ENCODE measurements at regions not wholly inside any gene's neighbourhood (a gene's known extent, or its start where the extent isn't known, plus 50 kb on each side); places are given as distances from the start of the nearest gene placed in this dataset.

DNA sequence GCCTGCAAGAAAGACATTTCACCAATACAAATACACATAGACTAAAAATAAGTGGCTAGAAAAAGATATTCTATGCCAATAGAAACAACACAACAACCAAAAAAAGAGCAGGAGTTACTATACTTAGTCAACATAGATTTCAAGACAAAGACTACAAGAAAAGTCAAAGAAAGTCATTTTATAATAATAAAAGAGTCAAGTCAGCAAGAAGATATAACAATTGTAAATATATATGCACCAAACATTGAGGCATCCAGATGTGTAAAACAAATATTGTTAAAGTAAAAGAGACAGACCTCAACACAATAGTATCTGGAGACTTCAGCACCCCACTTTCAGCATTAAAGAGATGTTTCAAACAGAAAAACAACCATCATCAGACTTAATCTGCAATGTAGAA lies 104.6 kb downstream of the AMY1C start:
- no peak for DNase-seq

DNA sequence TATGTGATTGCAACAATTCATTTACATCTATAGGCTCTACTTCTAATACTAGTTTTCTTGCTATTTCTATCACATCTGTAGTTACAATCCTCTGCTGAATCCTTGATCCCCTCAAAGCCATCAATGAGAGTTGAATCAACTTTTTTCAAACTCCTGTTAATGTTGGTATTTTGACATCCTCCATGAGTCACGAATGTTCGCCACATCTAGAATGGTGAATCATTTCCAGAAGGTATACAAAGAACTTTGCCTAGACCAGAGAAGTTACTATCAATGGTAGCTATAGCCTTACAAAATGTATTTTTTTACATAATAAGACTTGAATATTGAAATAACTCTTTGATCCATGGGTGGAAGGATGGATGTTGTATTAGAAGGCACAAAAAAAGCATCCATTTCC lies 110.0 kb downstream of the AMY1C start:
- DNase-seq, result no peak

DNA sequence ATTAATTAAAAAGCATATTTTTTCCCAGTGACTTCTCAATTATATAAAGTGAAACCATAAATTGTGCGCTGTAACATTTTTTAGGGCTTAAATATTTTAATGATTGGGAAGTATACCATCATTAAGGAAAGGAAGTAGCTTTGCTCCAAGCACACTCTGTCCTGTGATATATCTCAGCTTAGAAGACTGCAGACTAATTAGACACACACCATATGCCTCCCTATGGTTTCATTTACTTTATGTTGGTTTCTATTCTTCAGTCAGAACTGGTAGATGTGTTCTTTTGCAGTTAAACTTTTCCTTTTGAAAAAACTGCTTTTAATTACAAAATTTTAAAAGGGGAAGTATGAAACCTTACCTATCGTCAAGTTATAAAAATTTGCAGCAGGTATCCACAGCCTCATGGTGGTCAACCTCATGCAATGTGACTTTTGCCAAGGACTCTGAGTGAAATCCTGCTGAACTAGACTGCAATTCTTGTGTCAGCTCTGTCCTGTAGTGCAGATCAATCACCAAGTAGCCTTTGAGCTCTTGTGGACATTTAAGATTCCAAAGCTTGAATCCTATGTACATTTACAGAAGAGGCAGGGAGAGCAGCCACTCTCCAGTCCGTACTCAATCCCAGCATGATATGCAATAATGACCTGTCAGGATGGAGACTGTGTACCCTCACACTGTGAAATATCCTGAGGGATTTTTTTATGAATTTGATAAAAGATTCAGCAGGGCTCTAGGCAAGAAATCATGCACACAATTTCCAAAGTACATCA lies 149.1 kb downstream of the AMY1C start:
- DNase-seq, result no peak

GRCh38 chr1:103900005-103900404 lies 150.3 kb downstream of the AMY1C start:
- no peak for DNase-seq

- no peak for DNase-seq
These were observed 151.4 kb downstream of the AMY1C start for GRCh38 chr1:103901072-103901471.

- DNase-seq, result no peak
These were observed 155.7 kb downstream of the AMY1C start for GRCh38 chr1:103905363-103905762.

GRCh38 chr1:103911450-103911849 lies 161.8 kb downstream of the AMY1C start:
- no peak for DNase-seq

DNA sequence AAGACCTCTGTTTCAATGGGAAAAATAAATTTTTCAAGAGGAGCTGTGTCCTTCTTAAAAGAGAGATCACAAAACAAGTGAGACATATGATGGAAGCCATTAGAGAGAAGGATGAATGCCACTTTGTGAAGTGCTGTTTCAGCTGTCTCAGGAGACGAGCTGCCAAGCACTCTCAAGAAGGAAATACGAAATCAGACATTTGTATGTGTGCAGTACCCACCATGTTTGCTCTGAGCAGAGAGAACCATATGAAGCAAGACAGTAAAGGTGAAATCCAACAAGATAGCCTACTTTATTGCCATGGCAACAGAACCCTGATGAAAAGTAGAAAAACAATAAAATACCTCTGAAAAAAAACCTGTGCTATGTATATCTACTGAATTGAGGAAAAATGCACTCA lies 168.1 kb downstream of the AMY1C start:
- DNase-seq, result no peak

DNA sequence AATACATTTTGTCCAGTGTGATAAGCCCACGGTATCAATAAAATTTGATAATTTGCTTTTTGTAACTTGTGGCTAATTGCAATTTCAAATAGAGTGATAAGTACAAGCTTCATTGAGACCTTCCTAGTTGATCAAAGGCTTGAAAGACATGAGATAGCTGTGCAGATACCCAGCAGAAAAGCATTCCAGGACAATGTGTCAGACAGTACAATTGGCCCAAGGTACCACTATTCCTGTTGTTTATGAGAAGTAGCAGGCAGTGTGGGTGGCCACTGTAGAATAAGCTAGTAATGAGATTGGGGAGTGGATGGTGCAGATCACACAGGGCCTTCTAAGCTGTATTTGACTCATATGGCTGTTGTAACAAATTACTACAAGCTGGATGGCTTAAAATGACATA lies 182.2 kb downstream of the AMY1C start:
- no peak for DNase-seq

DNA sequence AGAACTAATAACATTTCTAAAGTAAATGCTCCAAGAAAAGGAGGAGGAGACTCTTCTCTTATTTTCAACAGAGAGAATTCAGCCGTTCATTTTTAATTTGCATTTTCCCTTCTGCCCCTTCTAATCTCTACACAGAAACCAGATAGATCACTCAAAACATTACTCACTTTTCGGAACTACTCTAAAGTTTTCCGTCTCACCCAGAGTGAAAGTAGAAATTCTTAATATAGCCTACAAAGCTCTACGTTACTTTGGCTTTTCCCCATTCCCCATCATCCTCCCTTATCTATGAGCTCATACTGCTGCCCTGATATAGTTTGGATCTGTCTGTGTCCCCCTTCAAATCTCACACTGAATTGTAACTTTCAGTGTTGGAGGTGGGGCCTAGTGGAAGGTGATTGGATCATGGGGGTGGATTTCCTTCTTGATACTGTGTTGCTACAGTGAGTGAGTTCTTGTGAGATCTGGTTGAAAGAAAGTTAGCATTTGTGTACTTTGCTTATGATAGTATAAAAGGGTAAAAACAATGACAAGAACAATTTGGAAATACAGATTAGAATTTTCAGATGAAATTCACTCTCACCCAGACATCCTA lies 188.2 kb downstream of the AMY1C start:
- no peak for DNase-seq

GRCh38 chr1:103941086-103941485 lies 191.4 kb downstream of the AMY1C start:
- DNase-seq, result no peak

- no peak for DNase-seq
These were observed 192.3 kb downstream of the AMY1C start for GRCh38 chr1:103942029-103942428.

- no peak for DNase-seq
These were observed 196.1 kb downstream of the AMY1C start for GRCh38 chr1:103945774-103946173.

DNA sequence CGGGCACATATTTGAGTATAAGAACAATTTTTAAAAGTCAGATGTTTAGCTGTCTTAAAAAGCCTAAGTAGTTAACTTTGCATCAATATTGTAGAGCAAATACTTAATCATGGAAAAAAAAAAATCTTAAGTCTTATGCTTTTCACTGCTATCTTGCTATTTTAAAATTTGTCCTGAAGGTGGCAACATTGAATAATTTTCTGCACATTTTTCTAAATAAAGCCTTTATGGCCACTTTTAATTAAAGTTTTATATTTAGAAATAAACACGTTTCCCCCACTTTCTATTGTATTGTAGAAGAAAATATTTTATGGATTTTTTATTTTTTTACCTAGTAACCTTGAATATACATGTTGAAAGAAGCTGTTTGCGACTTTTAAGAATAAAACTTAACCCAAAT lies 198.8 kb downstream of the AMY1C start:
- no peak for DNase-seq

- DNase-seq, result no peak
These were observed 200.1 kb downstream of the AMY1C start for GRCh38 chr1:103949779-103950178.

- DNase-seq, result no peak
These were observed 203.7 kb downstream of the AMY1C start for GRCh38 chr1:103953386-103953785.

- no peak for DNase-seq
These were observed 209.0 kb downstream of the AMY1C start for GRCh38 chr1:103958699-103959098.

- DNase-seq, result no peak
These were observed 209.9 kb downstream of the AMY1C start for GRCh38 chr1:103959565-103959964.

- DNase-seq, result no peak
These were observed 210.3 kb downstream of the AMY1C start for GRCh38 chr1:103960045-103960444.

GRCh38 chr1:103960710-103961109 lies 211.0 kb downstream of the AMY1C start:
- DNase-seq, result no peak

DNA sequence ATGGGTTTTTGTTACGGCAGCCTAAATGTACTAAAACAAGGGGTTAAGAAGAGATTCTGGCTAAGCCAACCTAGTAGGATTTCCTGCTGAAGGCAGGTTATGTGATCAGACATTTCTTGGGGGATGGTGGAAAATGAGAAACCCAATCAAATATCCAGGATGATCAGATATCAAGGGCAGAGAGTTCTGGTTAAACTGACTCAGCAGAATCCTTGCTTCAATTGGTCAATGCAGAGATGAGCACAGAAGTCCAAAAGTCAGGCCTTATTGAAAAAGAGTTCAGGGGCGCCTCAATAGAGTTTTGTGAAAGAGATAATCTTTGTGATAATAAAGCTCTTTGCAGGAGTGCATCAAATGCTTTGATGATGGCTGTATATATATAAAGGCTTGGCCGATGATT lies 237.1 kb downstream of the AMY1C start:
- DNase-seq, result no peak

GRCh38 chr1:103997631-103998030 lies 247.9 kb downstream of the AMY1C start:
- DNase-seq, result no peak

DNA sequence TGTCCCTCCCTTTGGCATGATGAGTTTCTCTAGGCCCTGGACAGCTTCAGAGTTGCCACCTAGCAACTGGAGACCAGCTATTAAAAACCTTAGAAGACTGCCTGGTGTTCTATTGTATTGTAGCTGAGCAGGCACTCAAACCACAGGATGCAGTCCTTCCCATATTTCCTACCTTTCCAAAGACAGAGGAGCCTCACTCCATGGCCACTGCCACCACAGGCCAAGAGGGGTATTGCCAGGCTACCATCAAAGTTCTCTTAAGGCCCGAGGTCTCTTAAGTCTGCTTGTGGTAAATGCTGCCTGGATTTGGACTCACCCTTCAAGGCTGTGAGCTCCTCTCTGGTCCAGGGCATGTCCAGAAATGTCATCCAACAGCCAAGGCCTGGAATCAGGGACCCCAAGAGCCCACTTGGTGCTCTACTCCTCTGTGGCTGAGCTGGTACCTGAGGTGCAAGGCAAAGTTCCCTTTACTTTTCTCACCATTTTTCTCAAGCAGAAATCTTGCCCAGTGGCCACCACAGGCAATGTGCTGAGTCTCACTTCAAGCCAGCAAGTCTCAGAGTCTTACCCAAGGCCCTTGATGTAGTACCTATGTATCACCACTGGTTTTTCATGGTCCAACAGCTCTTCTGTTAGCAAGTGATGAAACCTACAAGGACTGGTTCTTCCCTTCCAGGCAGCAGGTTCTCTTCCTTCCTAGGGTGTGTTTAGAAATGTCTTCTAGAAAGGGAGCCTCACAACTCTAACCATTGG lies 269.4 kb downstream of the AMY1C start:
- no peak for DNase-seq

DNA sequence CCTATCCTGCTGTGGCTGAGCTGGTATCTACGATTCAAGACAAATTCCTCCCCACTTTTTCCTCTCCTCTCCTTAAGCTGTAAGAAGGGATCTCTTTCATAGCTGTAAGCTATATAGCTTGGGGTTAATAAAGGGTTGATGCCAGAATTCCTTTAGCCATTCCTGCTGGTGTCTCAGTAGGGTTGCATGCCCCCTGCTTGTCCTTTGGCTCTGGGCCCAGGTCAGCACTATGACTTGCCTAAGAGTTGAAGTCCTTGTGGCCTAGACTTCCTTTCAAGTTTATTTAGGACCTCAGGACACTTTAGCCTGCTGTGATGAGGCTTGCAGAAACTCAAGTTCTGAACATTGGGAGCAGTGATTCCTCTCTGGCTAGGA lies 270.0 kb downstream of the AMY1C start:
- no peak for DNase-seq
